Breast epithelium (tissue), 4 donors: ENCODE measurements at regions not wholly inside any gene's neighbourhood (a gene's known extent, or its start where the extent isn't known, plus 50 kb on each side); places are given as distances from the start of the nearest gene placed in this dataset.
A peak's percentile ranks its signal among the peaks of the same experiment; 100 is the strongest.
"Not testable (repeated sequence)": the region's sequence is repeated elsewhere in the genome, so short reads cannot be mapped to it uniquely, and the experiment has no call there.

Experiments
- DNase-seq, 2 donors: peaks; one replicate each; pipeline ENCODE4 v3.0.0-alpha.2; 2019; ENCODE audit warnings: low spot score in 2 of 2
- H3K27ac ChIP-seq, 2 donors: fragments of 200-600 bp; sonication (generic) in 1 of 2; one replicate each; pipeline ENCODE4 v1.5.1; 2016 to 2019; ENCODE audit warnings: mild to moderate bottlenecking in 1 of 2
- H3K27me3 ChIP-seq, 2 donors: fragments of 200-600 bp; sonication (generic) in 1 of 2; one replicate each; pipeline versions ENCODE4 v1.5.1 to v1.6.0; 2017 to 2019; ENCODE audit warnings: control low read depth in 1 of 2, mild to moderate bottlenecking in 1 of 2
- H3K36me3 ChIP-seq: fragments of 200-600 bp; one replicate; pipeline ENCODE4 v1.5.1; 2019
- H3K4me1 ChIP-seq, 2 donors: fragments of 200-600 bp; sonication (generic); one replicate each; pipeline ENCODE4 v1.5.1; 2016 to 2019; ENCODE audit warnings: control low read depth in 1 of 2
- H3K4me3 ChIP-seq, 3 donors: fragments of 200-600 bp; sonication (generic); 1 replicate in 2 of 3; 2 replicates in 1 of 3; pipeline ENCODE4 v1.5.1; 2016 to 2019; ENCODE audit warnings: mild to moderate bottlenecking in 3 of 3, moderate library complexity in 2 of 3
- H3K9me3 ChIP-seq, 2 donors: fragments of 200-600 bp; sonication (generic) in 1 of 2; one replicate each; pipeline ENCODE4 v1.5.1; 2016 to 2019; ENCODE audit warnings: control low read depth in 1 of 2
- POLR2A ChIP-seq: fragments of 450-650 bp; IDR thresholded peaks from one replicate; pipeline ENCODE4 v1.6.1; 2016; ENCODE audit warnings: antibody characterized with exemption, mild to moderate bottlenecking, moderate library complexity
- POLR2AphosphoS5 ChIP-seq, 3 donors: sonication (generic); formaldehyde crosslinking; IDR thresholded peaks; one replicate each; pipeline ENCODE4 v1.6.1; 2017; ENCODE audit warnings: antibody characterized with exemption in 3 of 3
- intact Hi-C: fragments of 100-400 bp; cut with DNase I; formaldehyde crosslinking; loops from one replicate; pipeline ENCODE4 v1.15.1; 2023; ENCODE audit warnings: low total_unique reads
- TF ChIP-seq, protein P1 (sequence below), 3 donors: fragments of 450-650 bp; IDR thresholded peaks; one replicate each; pipeline ENCODE4 v1.5.1; 2016 to 2017; ENCODE audit warnings: antibody characterized with exemption in 3 of 3, mild to moderate bottlenecking in 3 of 3, moderate library complexity in 3 of 3

DNA sequence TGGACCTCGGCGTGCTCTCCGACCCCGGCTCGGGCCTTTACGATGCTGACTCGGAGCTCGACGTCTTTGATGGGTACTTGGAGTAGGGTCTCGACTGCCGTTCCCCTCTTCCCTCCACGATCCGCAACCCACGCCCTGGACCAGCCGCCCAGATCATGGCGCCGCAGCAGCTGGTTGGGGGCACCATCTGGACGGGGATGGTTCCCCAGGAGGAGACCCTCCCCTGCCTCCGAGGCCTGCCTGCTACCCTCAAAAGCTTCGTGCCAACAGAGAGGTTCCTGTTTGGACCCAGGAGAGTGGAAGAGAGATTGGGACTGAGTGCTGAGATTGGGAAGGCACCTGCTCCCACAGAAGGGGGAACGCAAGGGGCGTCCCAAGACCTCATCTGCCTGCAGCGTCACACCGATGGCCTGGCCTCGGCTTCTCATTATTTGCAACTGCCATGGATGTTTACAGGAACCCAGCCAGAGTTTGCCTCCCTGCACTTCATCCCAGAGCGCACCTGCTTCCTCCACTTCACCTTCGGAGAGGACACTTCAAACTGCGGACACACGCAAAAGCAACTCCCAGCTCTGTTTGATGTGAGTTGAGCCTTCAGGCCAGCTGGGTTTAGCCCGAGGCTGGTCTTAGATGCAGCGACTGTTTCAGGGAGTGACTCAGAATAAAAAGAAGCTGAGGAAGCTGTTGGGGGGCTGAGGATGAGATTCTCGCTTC, 58.9 kb downstream of the GOLGA6L7 start:
- H3K36me3 ChIP-seq, DNase-seq, H3K27ac ChIP-seq, H3K27me3 ChIP-seq, H3K4me3 ChIP-seq, H3K4me1 ChIP-seq, intact Hi-C loops, H3K9me3 ChIP-seq: not testable (repeated sequence)

DNA sequence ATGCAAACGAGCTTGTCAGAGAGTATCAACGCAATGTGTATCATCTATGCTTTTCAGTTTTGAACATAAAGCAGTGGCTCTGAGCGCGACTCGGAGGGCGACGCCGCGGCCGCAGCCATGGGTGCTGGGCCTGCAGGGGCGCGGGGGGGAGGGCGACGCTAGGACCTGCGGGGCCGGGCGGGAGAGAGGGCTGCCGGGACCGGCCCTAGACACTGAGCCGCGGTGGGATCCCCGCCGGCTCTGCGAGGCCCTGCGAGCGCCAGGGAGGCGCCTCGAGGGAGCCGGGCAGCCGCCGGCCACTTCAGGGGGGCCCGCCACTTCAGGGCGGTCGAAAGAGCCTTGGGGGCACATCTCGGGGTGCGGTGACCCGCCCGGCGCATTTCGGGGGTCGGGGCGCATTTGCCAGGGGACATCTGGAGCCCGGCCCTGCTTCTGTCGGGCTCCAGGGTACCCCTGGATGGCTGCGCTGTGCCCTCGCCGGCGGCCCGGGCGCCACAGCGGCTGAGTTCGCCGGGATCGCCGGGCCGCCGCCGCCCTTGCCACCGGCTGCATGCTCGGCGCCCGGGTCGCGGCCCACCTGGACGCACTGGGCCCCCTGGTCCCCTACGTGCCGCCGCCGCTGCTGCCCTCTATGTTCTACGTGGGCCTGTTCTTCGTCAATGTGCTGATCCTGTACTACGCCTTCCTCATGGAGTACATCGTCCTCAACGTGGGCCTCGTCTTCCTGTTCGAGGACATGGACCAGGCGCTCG, 59.6 kb downstream of the GOLGA6L7 start:
- DNase-seq, H3K4me1 ChIP-seq, H3K27me3 ChIP-seq, H3K36me3 ChIP-seq, intact Hi-C loops, H3K27ac ChIP-seq, H3K9me3 ChIP-seq: not testable (repeated sequence)
- peak overlapping the region in 2 of 3 donors; percentile 16 to 37 for H3K4me3 ChIP-seq

DNA sequence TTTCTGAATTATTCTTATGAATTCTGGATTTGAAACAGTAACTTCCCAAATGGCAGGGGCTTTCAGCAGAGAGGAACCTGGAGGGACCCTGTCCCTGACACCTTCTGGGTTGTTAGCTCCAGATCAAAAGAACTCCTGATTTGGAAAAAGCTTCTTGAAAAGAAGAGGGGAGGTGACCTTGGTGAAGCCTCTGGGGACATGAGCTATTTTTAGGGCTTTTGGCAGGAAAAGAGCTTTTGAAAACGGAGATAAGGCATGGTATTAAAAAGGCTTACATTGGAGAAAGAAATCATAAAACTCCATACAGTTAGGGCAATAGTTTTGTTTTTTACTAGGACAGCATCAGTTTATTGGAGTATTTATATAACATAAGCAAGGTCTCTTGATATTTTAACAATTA, 60.3 kb downstream of the GOLGA6L7 start:
- H3K9me3 ChIP-seq, H3K4me3 ChIP-seq, H3K4me1 ChIP-seq, DNase-seq, H3K27me3 ChIP-seq, H3K36me3 ChIP-seq, H3K27ac ChIP-seq, intact Hi-C loops: not testable (repeated sequence)

DNA sequence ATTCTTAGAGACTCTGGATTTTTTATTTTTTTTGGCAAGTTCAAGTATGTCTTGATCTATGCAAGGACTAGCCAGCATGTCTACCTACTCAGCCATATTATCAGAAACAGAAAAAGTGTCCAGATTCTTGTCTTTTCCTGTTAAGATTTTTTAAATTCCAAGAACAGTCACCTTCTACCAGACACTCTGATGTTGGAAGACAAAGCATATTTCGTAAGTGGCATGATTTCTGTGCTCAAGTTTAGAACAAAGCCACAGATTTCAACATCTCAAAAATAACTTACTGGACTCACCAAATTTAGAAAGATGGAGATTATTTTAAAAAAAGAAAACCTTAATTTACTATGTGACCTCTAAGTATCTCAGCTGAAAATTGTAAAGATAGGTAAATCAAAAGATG, 61.9 kb downstream of the GOLGA6L7 start:
- no peaks in the 10 kb centered on the region for H3K36me3 ChIP-seq
- H3K27me3 ChIP-seq = peaks cover 3 to 4% of the 10 kb centered on the region in 2 donors
- no peak overlapping the region for H3K4me3 ChIP-seq
- no peak for DNase-seq
- H3K9me3 ChIP-seq = no peaks in the 10 kb centered on the region
- H3K4me1 ChIP-seq = no peaks in the 10 kb centered on the region
- H3K27ac ChIP-seq = no peak overlapping the region
- TF ChIP-seq POLR2A = no peak
- no peak for TF ChIP-seq POLR2AphosphoS5 (IDR thresholded peaks at IDR 0.05)
- intact Hi-C loops = no loop called here

DNA sequence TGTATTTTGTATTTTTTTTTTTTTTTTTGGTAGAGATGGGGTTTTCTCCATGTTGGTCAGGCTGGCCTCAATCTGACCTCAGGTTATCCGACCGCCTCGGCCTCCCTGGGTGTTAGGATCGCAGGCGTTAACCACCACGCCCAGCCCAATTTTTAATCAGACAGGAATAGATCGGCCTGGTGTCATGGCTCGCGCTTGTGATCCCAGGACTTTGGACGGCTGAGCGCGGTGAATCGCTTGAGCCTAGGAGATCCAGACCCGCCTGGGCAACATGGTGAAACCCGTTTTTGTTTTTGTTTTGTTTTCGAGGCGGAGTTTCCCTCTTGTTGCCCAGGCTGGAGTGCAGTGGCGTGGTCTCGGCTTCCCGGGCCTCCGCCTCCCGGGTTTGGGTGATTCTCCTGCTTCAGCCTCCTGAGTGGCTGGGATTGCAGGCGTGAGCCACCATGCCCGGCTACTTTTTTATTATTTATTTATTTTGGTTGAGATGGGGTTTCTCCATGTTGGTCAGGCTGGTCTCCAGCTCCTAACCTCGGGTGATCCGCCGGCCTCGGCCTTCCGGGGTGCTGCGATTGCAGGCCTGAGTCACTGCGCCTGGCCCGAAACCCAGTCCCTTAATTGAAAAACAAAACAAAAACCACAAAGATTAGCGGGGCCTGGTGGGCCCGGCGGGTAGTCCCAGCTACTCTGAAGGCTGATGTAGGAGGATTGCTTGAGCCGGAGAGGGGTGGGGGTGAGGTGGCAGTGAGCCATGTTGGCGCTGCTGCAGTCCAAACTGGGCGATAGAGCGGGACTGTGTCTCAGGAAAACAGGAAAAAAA, 63.9 kb downstream of the GOLGA6L7 start:
- intact Hi-C loops, H3K4me3 ChIP-seq, H3K9me3 ChIP-seq, DNase-seq, H3K27ac ChIP-seq, H3K4me1 ChIP-seq, H3K36me3 ChIP-seq, H3K27me3 ChIP-seq: not testable (repeated sequence)

DNA sequence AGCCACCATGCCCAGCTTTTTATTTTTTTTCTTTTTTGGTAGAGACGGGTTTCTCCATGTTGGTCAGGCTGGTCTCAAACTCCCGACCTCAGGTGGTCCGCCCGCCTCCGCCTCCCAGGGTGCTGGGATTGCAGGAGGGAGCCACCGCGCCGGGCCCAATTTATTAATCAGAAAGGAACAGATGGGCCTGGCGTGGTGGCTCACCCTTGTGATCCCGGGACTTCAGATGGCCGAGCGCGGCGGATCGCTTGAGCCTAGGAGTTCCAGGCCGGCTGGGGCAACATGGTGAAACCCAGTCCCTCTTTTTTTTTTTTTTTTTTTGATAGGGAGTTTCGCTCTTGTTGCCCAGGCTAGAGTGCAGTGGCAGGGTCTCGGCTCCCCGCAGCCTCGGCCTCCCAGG, 64.6 kb downstream of the GOLGA6L7 start:
- Histone ChIP-seq H3K4me1 (no peaks in the 10 kb centered on the region), H3K4me3 (no peak overlapping the region), H3K27ac (no peak overlapping the region), H3K9me3 (no peaks in the 10 kb centered on the region), H3K36me3 (no peaks in the 10 kb centered on the region), H3K27me3 (peaks cover 3 to 4% of the 10 kb centered on the region in 2 donors)
- TF ChIP-seq, protein P1, sequence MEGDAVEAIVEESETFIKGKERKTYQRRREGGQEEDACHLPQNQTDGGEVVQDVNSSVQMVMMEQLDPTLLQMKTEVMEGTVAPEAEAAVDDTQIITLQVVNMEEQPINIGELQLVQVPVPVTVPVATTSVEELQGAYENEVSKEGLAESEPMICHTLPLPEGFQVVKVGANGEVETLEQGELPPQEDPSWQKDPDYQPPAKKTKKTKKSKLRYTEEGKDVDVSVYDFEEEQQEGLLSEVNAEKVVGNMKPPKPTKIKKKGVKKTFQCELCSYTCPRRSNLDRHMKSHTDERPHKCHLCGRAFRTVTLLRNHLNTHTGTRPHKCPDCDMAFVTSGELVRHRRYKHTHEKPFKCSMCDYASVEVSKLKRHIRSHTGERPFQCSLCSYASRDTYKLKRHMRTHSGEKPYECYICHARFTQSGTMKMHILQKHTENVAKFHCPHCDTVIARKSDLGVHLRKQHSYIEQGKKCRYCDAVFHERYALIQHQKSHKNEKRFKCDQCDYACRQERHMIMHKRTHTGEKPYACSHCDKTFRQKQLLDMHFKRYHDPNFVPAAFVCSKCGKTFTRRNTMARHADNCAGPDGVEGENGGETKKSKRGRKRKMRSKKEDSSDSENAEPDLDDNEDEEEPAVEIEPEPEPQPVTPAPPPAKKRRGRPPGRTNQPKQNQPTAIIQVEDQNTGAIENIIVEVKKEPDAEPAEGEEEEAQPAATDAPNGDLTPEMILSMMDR (IDR thresholded peaks at IDR 0.05) = no peak
- TF ChIP-seq POLR2AphosphoS5 (IDR thresholded peaks at IDR 0.05) (no peak), POLR2A (no peak)
- intact Hi-C loops = no loop called here
- DNase-seq = no peak

DNA sequence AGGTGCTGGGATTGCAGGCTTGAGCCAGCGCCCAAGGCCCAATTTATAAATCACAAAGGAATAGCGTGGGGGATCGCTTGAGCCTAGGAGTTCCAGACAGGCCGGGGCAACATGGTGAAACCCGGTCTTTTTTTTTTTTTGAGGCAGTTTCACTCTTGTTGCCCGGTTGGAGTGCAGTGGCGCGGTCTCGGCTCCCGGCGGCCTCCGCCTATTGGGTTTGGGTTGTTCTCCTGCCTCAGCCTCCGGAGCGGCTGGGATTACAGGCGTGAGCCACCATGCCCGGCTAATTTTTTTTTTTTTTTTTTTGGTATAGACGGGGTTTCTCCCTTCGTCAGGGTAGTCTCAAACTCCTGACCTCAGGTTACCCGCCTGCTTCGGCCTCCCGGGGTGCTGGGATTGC, 65.0 kb downstream of the GOLGA6L7 start:
- TF ChIP-seq POLR2AphosphoS5 (IDR thresholded peaks at IDR 0.05) = no peak
- TF ChIP-seq, protein P1 (IDR thresholded peaks at IDR 0.05) = no peak
- no peak for TF ChIP-seq POLR2A
- DNase-seq = no peak

DNA sequence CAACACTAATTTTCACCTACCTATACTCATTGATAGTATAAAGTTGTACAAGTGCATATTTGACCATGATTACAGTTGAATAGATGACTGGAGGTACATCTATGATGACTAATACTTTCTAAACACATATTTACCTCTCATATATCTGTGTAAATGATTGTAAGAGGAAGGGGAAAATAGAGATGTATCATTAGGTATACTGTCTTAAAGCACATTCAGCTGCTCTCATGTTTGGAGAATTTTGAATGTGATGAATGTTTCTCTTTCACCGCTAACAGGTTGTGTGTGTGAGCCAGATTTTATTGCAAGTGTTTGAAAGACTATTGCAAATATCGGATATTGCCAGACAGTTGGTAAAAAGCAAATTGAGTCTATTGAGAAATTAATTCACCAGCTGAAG, 66.2 kb upstream of the GOLGA8M start:
- H3K27me3 ChIP-seq, H3K4me1 ChIP-seq, H3K4me3 ChIP-seq, H3K36me3 ChIP-seq, H3K27ac ChIP-seq, H3K9me3 ChIP-seq, intact Hi-C loops, DNase-seq: not testable (repeated sequence)

More for the DNA sequence above, 65.0 kb downstream of the GOLGA6L7 start:
- no peaks in the 10 kb centered on the region for H3K4me1 ChIP-seq
- no peak overlapping the region for H3K4me3 ChIP-seq
- intact Hi-C loops = no loop called here
- H3K27ac ChIP-seq = no peak overlapping the region
- peaks cover under 1% of the 10 kb centered on the region in 2 donors for H3K27me3 ChIP-seq
- H3K36me3 ChIP-seq = no peaks in the 10 kb centered on the region
- H3K9me3 ChIP-seq = no peaks in the 10 kb centered on the region

DNA sequence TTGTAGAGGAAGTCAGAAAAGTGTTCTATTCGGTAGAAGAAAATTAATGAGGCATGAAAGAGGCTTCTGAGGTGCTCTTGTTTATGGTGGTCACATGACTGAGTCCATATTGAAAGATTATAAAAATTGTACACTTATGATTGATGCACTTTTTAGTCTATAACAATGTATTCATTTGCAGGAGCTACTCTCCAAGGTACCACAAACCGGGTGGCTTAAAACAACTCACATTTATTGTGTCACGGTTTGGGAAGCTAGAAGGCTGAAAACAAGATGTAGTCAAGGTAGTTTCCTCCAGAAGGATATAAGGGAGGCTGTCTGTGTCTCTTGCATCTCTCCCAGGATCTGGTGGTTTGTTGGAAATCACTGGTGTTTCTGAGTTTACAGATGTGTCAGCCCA, 60.6 kb upstream of the GOLGA8M start:
- not testable (repeated sequence) for H3K27me3 ChIP-seq, H3K27ac ChIP-seq

More for the DNA sequence above, 60.6 kb upstream of the GOLGA8M start:
- DNase-seq, H3K36me3 ChIP-seq, H3K4me1 ChIP-seq, H3K9me3 ChIP-seq, intact Hi-C loops, H3K4me3 ChIP-seq: not testable (repeated sequence)
